ENCODE measurements at regions not wholly inside any gene's neighbourhood (a gene's known extent, or its start where the extent isn't known, plus 50 kb on each side); places are given as distances from the start of the nearest gene placed in this dataset.

DNA sequence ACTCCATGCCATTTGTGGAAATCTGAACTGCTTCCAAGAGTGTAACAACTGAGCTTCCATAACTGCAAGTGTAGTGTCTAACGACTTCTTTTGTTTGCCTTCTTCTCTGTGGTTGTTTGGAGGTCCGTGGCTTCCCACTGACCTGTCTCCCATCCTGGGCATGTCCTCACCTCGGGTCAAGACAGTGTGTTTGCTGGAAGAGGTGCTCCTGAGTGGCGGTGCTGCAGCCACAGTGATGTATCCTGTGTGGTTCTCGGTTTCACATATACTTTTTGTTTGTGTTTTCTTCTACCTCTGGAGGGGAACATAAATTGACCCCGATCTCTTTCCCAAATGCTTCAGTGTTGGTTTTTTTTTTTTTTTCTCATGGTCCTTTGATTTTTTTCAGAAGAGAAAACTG, 84.7 kb upstream of the NPVF start:
- TF ChIP-seq ZFX (IDR thresholded peaks at IDR 0.05): no peak
- TF ChIP-seq JUND (IDR thresholded peaks at IDR 0.05): no peak
- TF ChIP-seq ELF1 (IDR thresholded peaks at IDR 0.05; ENCODE audit: borderline replicate concordance, low read depth): no peak
- no peak for TF ChIP-seq POLR2A (IDR thresholded peaks at IDR 0.05; ENCODE audit: borderline replicate concordance, extremely low read depth, insufficient read depth, insufficient read length)
- TF ChIP-seq, protein P1, sequence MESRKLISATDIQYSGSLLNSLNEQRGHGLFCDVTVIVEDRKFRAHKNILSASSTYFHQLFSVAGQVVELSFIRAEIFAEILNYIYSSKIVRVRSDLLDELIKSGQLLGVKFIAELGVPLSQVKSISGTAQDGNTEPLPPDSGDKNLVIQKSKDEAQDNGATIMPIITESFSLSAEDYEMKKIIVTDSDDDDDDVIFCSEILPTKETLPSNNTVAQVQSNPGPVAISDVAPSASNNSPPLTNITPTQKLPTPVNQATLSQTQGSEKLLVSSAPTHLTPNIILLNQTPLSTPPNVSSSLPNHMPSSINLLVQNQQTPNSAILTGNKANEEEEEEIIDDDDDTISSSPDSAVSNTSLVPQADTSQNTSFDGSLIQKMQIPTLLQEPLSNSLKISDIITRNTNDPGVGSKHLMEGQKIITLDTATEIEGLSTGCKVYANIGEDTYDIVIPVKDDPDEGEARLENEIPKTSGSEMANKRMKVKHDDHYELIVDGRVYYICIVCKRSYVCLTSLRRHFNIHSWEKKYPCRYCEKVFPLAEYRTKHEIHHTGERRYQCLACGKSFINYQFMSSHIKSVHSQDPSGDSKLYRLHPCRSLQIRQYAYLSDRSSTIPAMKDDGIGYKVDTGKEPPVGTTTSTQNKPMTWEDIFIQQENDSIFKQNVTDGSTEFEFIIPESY (IDR thresholded peaks at IDR 0.05; ENCODE audit: extremely low read depth, insufficient replicate concordance, low read length): no peak
- no peak for TF ChIP-seq RAD21 (IDR thresholded peaks at IDR 0.05; ENCODE audit: low read depth)
- TF ChIP-seq SP1 (IDR thresholded peaks at IDR 0.05; ENCODE audit: low read depth): no peak
- no peak for TF ChIP-seq FOSL1 (IDR thresholded peaks at IDR 0.05; ENCODE audit: low read depth)
- TF ChIP-seq CEBPB (IDR thresholded peaks at IDR 0.05; ENCODE audit: low read depth): no peak
- TF ChIP-seq, protein P2, sequence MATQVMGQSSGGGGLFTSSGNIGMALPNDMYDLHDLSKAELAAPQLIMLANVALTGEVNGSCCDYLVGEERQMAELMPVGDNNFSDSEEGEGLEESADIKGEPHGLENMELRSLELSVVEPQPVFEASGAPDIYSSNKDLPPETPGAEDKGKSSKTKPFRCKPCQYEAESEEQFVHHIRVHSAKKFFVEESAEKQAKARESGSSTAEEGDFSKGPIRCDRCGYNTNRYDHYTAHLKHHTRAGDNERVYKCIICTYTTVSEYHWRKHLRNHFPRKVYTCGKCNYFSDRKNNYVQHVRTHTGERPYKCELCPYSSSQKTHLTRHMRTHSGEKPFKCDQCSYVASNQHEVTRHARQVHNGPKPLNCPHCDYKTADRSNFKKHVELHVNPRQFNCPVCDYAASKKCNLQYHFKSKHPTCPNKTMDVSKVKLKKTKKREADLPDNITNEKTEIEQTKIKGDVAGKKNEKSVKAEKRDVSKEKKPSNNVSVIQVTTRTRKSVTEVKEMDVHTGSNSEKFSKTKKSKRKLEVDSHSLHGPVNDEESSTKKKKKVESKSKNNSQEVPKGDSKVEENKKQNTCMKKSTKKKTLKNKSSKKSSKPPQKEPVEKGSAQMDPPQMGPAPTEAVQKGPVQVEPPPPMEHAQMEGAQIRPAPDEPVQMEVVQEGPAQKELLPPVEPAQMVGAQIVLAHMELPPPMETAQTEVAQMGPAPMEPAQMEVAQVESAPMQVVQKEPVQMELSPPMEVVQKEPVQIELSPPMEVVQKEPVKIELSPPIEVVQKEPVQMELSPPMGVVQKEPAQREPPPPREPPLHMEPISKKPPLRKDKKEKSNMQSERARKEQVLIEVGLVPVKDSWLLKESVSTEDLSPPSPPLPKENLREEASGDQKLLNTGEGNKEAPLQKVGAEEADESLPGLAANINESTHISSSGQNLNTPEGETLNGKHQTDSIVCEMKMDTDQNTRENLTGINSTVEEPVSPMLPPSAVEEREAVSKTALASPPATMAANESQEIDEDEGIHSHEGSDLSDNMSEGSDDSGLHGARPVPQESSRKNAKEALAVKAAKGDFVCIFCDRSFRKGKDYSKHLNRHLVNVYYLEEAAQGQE (IDR thresholded peaks at IDR 0.05; ENCODE audit: low read depth): no peak
- TF ChIP-seq, protein P3, sequence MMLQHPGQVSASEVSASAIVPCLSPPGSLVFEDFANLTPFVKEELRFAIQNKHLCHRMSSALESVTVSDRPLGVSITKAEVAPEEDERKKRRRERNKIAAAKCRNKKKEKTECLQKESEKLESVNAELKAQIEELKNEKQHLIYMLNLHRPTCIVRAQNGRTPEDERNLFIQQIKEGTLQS (IDR thresholded peaks at IDR 0.05): no peak
- TF ChIP-seq ZNF274 (IDR thresholded peaks at IDR 0.05; ENCODE audit: low read depth, low read length): no peak
- TF ChIP-seq, protein P4, sequence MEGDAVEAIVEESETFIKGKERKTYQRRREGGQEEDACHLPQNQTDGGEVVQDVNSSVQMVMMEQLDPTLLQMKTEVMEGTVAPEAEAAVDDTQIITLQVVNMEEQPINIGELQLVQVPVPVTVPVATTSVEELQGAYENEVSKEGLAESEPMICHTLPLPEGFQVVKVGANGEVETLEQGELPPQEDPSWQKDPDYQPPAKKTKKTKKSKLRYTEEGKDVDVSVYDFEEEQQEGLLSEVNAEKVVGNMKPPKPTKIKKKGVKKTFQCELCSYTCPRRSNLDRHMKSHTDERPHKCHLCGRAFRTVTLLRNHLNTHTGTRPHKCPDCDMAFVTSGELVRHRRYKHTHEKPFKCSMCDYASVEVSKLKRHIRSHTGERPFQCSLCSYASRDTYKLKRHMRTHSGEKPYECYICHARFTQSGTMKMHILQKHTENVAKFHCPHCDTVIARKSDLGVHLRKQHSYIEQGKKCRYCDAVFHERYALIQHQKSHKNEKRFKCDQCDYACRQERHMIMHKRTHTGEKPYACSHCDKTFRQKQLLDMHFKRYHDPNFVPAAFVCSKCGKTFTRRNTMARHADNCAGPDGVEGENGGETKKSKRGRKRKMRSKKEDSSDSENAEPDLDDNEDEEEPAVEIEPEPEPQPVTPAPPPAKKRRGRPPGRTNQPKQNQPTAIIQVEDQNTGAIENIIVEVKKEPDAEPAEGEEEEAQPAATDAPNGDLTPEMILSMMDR (IDR thresholded peaks at IDR 0.05 in 2 of 3, conservative IDR thresholded peaks at IDR 0.05 in 1 of 3; ENCODE audit: borderline replicate concordance in 1 of 3, insufficient read depth in 1 of 3, low read depth in 2 of 3, low read length in 2 of 3): no peak
- no peak for TF ChIP-seq CBX3 (IDR thresholded peaks at IDR 0.05; ENCODE audit: low read depth)
- no TSS peak for BruUV-seq (replicated peaks)

More for the DNA sequence above, 84.7 kb upstream of the NPVF start:
- Histone ChIP-seq H2AFZ (ENCODE audit: low read depth, low read length, poor library complexity, severe bottlenecking) (no peak overlapping the region), H3K9me3 (ENCODE audit: control insufficient read depth in 1 of 2, insufficient read depth in 1 of 2, low read depth in 1 of 2, low read length in 2 of 2) (no peaks in the 10 kb centered on the region), H3K27ac (ENCODE audit: low read depth, low read length) (no peak overlapping the region), H3K27me3 (ENCODE audit: insufficient read depth, low read length) (peaks cover 31% of the 10 kb centered on the region), H3K36me3 (ENCODE audit: control insufficient read depth in 1 of 2, insufficient read depth in 2 of 2, low read length in 2 of 2) (no peaks in the 10 kb centered on the region), H4K20me1 (ENCODE audit: insufficient read depth) (no peaks in the 10 kb centered on the region), H3K4me3 (replicated peaks in 1 of 2; ENCODE audit: low read depth in 1 of 2, low read length in 2 of 2) (no peak overlapping the region), H3K79me2 (ENCODE audit: insufficient read depth, low read length) (no peaks in the 10 kb centered on the region), H3K4me1 (ENCODE audit: control insufficient read depth in 1 of 2, insufficient read depth in 2 of 2, low read length in 2 of 2) (no peaks in the 10 kb centered on the region), H3K4me2 (ENCODE audit: low read length) (no peak overlapping the region), H3K9me2 (ENCODE audit: insufficient read depth) (no peaks in the 10 kb centered on the region), H3K9ac (ENCODE audit: low read length) (no peak overlapping the region)
- intact Hi-C loops (cut with micrococcal nuclease): no loop called here
- ChIA-PET RAD21 (ENCODE audit: low non-redundant PET in 1 of 2, low total read pairs in 2 of 2, uncharacterized antibody in 2 of 2, unreplicated experiment in 2 of 2) (no interaction called here), POLR2A (no interaction called here), CTCF (no interaction called here)
- ATAC-seq (no peak), DNase-seq (ENCODE audit: low read depth, low spot score) (no peak)

Data from HCT116 (cell line).